GM13977 (cell line): ENCODE measurements at regions not wholly inside any gene's neighbourhood (a gene's known extent, or its start where the extent isn't known, plus 50 kb on each side); places are given as distances from the start of the nearest gene placed in this dataset.
"Not testable (repeated sequence)": the region's sequence is repeated elsewhere in the genome, so short reads cannot be mapped to it uniquely, and the experiment has no call there.

Experiments used
- DNase-seq: peaks from one replicate; pipeline ENCODE4 v3.0.0; 2012; ENCODE audit warnings: low spot score
- in situ Hi-C: fragments of 300-500 bp; cut with MboI; formaldehyde crosslinking; loops from one replicate; pipeline ENCODE4 v1.12.0; 2022; ENCODE audit warnings: low sequenced_read_pairs, low pct_unique_long_range_greater_than_20kb, mixed read lengths, inconsistent platforms; ENCODE audit not compliant: unreplicated experiment
- TF ChIP-seq, protein P1 (sequence below): IDR thresholded peaks from 2 replicates; pipeline ENCODE4 v1.5.1; 2012; ENCODE audit warnings: mild to moderate bottlenecking, control low read depth; ENCODE audit not compliant: insufficient read depth; ENCODE audit errors: extremely low read depth, missing control alignments

GRCh38 chr9:99488131-99489059, 266.3 kb downstream of the SEC61B start:
- TF ChIP-seq, protein P1, sequence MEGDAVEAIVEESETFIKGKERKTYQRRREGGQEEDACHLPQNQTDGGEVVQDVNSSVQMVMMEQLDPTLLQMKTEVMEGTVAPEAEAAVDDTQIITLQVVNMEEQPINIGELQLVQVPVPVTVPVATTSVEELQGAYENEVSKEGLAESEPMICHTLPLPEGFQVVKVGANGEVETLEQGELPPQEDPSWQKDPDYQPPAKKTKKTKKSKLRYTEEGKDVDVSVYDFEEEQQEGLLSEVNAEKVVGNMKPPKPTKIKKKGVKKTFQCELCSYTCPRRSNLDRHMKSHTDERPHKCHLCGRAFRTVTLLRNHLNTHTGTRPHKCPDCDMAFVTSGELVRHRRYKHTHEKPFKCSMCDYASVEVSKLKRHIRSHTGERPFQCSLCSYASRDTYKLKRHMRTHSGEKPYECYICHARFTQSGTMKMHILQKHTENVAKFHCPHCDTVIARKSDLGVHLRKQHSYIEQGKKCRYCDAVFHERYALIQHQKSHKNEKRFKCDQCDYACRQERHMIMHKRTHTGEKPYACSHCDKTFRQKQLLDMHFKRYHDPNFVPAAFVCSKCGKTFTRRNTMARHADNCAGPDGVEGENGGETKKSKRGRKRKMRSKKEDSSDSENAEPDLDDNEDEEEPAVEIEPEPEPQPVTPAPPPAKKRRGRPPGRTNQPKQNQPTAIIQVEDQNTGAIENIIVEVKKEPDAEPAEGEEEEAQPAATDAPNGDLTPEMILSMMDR = no peak
- DNase-seq = no peak
- in situ Hi-C loops = no loop called here

DNA sequence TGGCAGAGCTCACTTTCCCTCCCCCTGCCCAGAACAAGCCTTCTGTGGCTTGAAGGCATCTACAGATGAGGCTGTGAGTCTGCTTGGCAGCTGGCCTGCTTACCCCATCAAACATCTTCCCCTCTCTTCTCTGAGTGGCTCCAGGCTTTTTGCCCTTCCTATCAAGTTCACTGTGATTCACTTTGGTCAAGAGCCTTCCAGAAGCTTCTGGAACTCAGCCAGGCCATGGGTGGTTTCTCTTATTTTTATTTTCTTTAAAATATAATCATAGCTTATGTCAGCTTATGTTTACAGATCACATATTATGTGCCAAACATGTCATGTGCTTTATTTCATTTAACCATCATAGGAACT, 267.0 kb downstream of the SEC61B start:
- DNase-seq = no peak
- TF ChIP-seq, protein P1 = no peak

GRCh38 chr9:99490729-99491128, 268.6 kb downstream of the SEC61B start:
- in situ Hi-C loops = no loop called here
- DNase-seq = no peak
- TF ChIP-seq, protein P1 = no peak

More for the DNA sequence above, 267.0 kb downstream of the SEC61B start:
- in situ Hi-C loops = no loop called here

- in situ Hi-C loops = no loop called here
- TF ChIP-seq, protein P1 = no peak
- DNase-seq = peak; percentile 35
These were observed 269.5 kb downstream of the SEC61B start for GRCh38 chr9:99491408-99492158.

DNA sequence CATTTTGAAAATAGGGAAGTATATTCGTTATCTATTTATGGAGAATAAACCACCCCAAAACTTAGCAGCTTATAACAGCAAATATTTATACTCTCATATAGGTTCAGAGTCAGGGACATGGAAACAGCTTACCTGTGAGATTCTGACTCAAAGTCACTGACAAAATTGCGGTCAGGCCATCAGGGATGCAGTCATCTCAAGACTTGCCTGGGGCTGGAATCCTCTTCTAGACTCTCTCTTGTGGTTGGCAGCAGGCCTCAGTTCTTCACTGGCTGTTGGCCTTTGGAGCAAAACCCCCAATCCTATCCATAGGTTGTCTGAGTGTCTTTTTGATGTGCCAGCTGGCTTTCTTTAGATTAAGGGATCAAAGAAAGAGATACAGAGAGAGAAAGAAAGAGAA, 275.6 kb downstream of the SEC61B start:
- in situ Hi-C loops = no loop called here
- peak; percentile 26 for DNase-seq
- TF ChIP-seq, protein P1 = no peak

DNA sequence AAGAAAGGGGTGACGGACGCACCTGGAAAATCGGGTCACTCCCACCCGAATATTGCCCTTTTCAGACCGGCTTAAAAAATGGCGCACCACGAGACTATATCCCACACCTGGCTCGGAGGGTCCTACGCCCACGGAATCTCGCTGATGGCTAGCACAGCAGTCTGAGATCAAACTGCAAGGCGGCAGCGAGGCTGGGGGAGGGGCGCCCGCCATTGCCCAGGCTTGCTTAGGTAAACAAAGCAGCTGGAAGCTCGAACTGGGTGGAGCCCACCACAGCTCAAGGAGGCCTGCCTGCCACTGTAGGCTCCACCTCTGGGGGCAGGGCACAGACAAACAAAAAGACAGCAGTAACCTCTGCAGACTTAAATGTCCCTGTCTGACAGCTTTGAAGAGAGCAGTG, 276.9 kb downstream of the SEC61B start:
- in situ Hi-C loops, DNase-seq: not testable (repeated sequence)

DNA sequence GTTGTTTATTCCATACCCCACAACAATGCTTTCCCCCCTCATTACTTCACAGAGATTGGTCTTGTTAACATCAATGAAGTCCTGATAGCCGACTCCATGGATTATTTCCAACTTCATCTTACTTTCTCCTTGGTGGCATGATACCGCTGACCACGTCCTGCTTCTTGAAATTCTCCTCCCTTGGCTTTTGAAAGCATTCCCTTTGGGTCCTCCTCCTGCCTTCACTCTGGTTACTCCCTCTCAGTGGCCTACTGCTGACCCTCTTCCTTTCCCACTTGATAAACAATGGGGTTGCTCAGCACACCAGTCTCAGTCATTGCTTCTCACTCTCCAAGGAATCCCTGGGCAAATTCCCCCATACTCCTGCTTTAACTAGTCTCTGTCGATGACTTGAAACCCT, 283.9 kb downstream of the SEC61B start:
- in situ Hi-C loops = no loop called here
- DNase-seq = no peak
- TF ChIP-seq, protein P1 = no peak
